Mesenchymal stem cell (in vitro differentiated cells and primary cell): ENCODE measurements at regions not wholly inside any gene's neighbourhood (a gene's known extent, or its start where the extent isn't known, plus 50 kb on each side); places are given as distances from the start of the nearest gene placed in this dataset.

Experiments
- DNase-seq: peaks from one replicate; pipeline ENCODE4 v3.0.0-alpha.2; 2013
- H2AFZ ChIP-seq: one replicate; pipeline ENCODE4 v1.6.1; 2013; ENCODE audit warnings: low read depth, mild to moderate bottlenecking, control low read depth, inconsistent platforms, low read length, moderate library complexity
- H2AK5ac ChIP-seq: 2 replicates; pipeline ENCODE4 v1.6.1; 2013; ENCODE audit warnings: low read length, moderate library complexity, mild to moderate bottlenecking, inconsistent platforms; ENCODE audit not compliant: severe bottlenecking
- H2BK120ac ChIP-seq: one replicate; pipeline ENCODE4 v1.6.1; 2013; ENCODE audit warnings: low read depth, mild to moderate bottlenecking, inconsistent platforms, low read length, moderate library complexity
- H2BK12ac ChIP-seq, 2 experiments: one replicate each; pipeline ENCODE4 v1.6.1; 2013; ENCODE audit warnings: inconsistent platforms in 2 of 2, low read length in 2 of 2, mild to moderate bottlenecking in 2 of 2, moderate library complexity in 2 of 2, control low read depth in 1 of 2
- H2BK15ac ChIP-seq: one replicate; pipeline ENCODE4 v1.6.1; 2013; ENCODE audit warnings: mild to moderate bottlenecking, low read depth, inconsistent platforms; ENCODE audit not compliant: poor library complexity, severe bottlenecking
- H2BK5ac ChIP-seq: 2 replicates; pipeline ENCODE4 v1.6.1; 2013; ENCODE audit warnings: low read depth, mild to moderate bottlenecking, low read length, control low read depth, inconsistent platforms; ENCODE audit not compliant: poor library complexity, severe bottlenecking
- H3K14ac ChIP-seq, 2 experiments: one replicate each; pipeline ENCODE4 v1.6.1; 2013; ENCODE audit warnings: inconsistent platforms in 2 of 2, low read length in 2 of 2, control low read depth in 1 of 2, mild to moderate bottlenecking in 1 of 2, moderate library complexity in 1 of 2
- H3K18ac ChIP-seq, 2 experiments: one replicate each; pipeline ENCODE4 v1.6.1; 2013; ENCODE audit warnings: inconsistent platforms in 2 of 2, low read length in 2 of 2, control low read depth in 1 of 2, low read depth in 1 of 2, mild to moderate bottlenecking in 1 of 2
- H3K23ac ChIP-seq, 2 experiments: one replicate each; pipeline ENCODE4 v1.6.1; 2013; ENCODE audit warnings: inconsistent platforms in 2 of 2, low read length in 2 of 2, mild to moderate bottlenecking in 2 of 2, moderate library complexity in 2 of 2, control low read depth in 1 of 2
- H3K27ac ChIP-seq: 2 replicates; pipeline ENCODE4 v1.5.1; 2013; ENCODE audit warnings: mild to moderate bottlenecking, moderate library complexity, low read length, control low read depth, inconsistent platforms; ENCODE audit not compliant: poor library complexity, severe bottlenecking
- H3K27me3 ChIP-seq, 2 experiments: 2 replicates each; pipeline versions ENCODE4 v1.6.1 to v1.7.0; 2013; ENCODE audit warnings: low read length in 2 of 2, mild to moderate bottlenecking in 2 of 2, moderate library complexity in 2 of 2, control low read depth in 1 of 2, inconsistent platforms in 1 of 2; ENCODE audit not compliant: control insufficient read depth in 1 of 2, insufficient read depth in 1 of 2
- H3K36me3 ChIP-seq, 2 experiments: 2 replicates each; pipeline versions ENCODE4 v1.6.1 to v1.7.0; 2013; ENCODE audit warnings: low read length in 2 of 2, control low read depth in 1 of 2, inconsistent platforms in 1 of 2, low read depth in 1 of 2, mild to moderate bottlenecking in 1 of 2; ENCODE audit not compliant: insufficient read depth in 2 of 2, control insufficient read depth in 1 of 2
- H3K4ac ChIP-seq, 2 experiments: one replicate each; pipeline ENCODE4 v1.6.1; 2013; ENCODE audit warnings: inconsistent platforms in 2 of 2, low read length in 2 of 2, mild to moderate bottlenecking in 2 of 2, moderate library complexity in 2 of 2, control low read depth in 1 of 2, low read depth in 1 of 2
- H3K4me1 ChIP-seq: 2 replicates; pipeline ENCODE4 v1.6.1; 2013; ENCODE audit warnings: low read depth, low read length, control low read depth; ENCODE audit not compliant: control insufficient read depth, insufficient read depth
- H3K4me2 ChIP-seq: 2 replicates; pipeline ENCODE4 v1.6.1; 2013; ENCODE audit warnings: low read length, mild to moderate bottlenecking, inconsistent platforms; ENCODE audit not compliant: poor library complexity, severe bottlenecking
- H3K4me3 ChIP-seq, 2 experiments: 2 replicates each; pipeline versions ENCODE4 v1.5.1 to v1.7.0; 2013; ENCODE audit warnings: low read length in 2 of 2, mild to moderate bottlenecking in 2 of 2, control low read depth in 1 of 2, low read depth in 1 of 2; ENCODE audit not compliant: insufficient read depth in 1 of 2
- H3K79me1 ChIP-seq: replicated peaks from 2 replicates; pipeline ENCODE4 v1.6.1; 2013; ENCODE audit warnings: mild to moderate bottlenecking, control low read depth, low read length, inconsistent platforms; ENCODE audit not compliant: poor library complexity, severe bottlenecking
- H3K9ac ChIP-seq: 2 replicates; pipeline ENCODE4 v1.7.0; 2013; ENCODE audit warnings: mild to moderate bottlenecking, low read length, moderate library complexity
- H3K9me3 ChIP-seq: 2 replicates; pipeline ENCODE4 v1.7.0; 2013; ENCODE audit warnings: mild to moderate bottlenecking, low read length; ENCODE audit not compliant: control insufficient read depth
- H4K8ac ChIP-seq: one replicate; pipeline ENCODE4 v1.6.1; 2013; ENCODE audit warnings: inconsistent platforms, mild to moderate bottlenecking, low read length, moderate library complexity
- H4K91ac ChIP-seq: one replicate; pipeline ENCODE4 v1.6.1; 2013; ENCODE audit warnings: mild to moderate bottlenecking, low read length, inconsistent platforms
- WGBS: methylation state at CpG from one replicate; pipeline ENCODE4 v1.1.7; 2013; ENCODE audit warnings: mixed read lengths; 5-methylcytosine and 5-hydroxymethylcytosine counted together

- H3K27ac ChIP-seq = no peak overlapping the region
- WGBS = 58% methylated on average over 2 of the region's 2 CpGs
These were observed 133.7 kb upstream of the CTTNBP2NL start for GRCh38 chr1:112262316-112262715.

GRCh38 chr1:112263042-112263441 lies 133.0 kb upstream of the CTTNBP2NL start:
- H4K91ac ChIP-seq = no peak overlapping the region
- no peak overlapping the region for H2AK5ac ChIP-seq
- peak overlapping the region in 1 of 2 experiments; percentile 43 for H2BK12ac ChIP-seq
- H3K36me3 ChIP-seq = no peaks in the 10 kb centered on the region
- no peak overlapping the region for H2BK120ac ChIP-seq
- no peak overlapping the region for H4K8ac ChIP-seq
- no peak overlapping the region for H3K27ac ChIP-seq
- no peak overlapping the region for H3K14ac ChIP-seq
- H2BK15ac ChIP-seq = no peak overlapping the region
- no peak overlapping the region for H2BK5ac ChIP-seq
- H3K4ac ChIP-seq = peak overlapping the region in 1 of 2 experiments; percentile 62
- no peak overlapping the region for H3K4me3 ChIP-seq
- peaks cover 0 to 9% of the 10 kb centered on the region in 2 experiments for H3K27me3 ChIP-seq
- no peak overlapping the region for H3K9ac ChIP-seq
- no peak overlapping the region for H3K4me2 ChIP-seq
- H2AFZ ChIP-seq = no peak overlapping the region
- H3K9me3 ChIP-seq = no peaks in the 10 kb centered on the region
- no peak overlapping the region for H3K23ac ChIP-seq
- no peak for DNase-seq
- H3K79me1 ChIP-seq = no peaks in the 10 kb centered on the region
- 49% methylated on average over 6 of the region's 6 CpGs for WGBS
- H3K4me1 ChIP-seq = no peaks in the 10 kb centered on the region
- peak overlapping the region in 1 of 2 experiments; percentile 44 for H3K18ac ChIP-seq

More at GRCh38 chr1:112262316-112262715, 133.7 kb upstream of the CTTNBP2NL start:
- H3K27me3 ChIP-seq = peaks cover 0 to 6% of the 10 kb centered on the region in 2 experiments
- peak overlapping the region; percentile 0 to 97 for H2BK12ac ChIP-seq
- H3K4ac ChIP-seq = peak overlapping the region in 1 of 2 experiments; percentile 70
- no peaks in the 10 kb centered on the region for H3K36me3 ChIP-seq
- peak overlapping the region in 1 of 2 experiments; percentile 74 for H3K14ac ChIP-seq
- no peak overlapping the region for H2AK5ac ChIP-seq
- no peak overlapping the region for H3K4me2 ChIP-seq
- no peak overlapping the region for H2AFZ ChIP-seq
- no peak overlapping the region for H4K91ac ChIP-seq
- no peak overlapping the region for H3K4me3 ChIP-seq
- DNase-seq = no peak
- H3K18ac ChIP-seq = peak overlapping the region; percentile 16 to 88
- no peak overlapping the region for H2BK120ac ChIP-seq
- no peaks in the 10 kb centered on the region for H3K4me1 ChIP-seq
- peak overlapping the region; percentile 0 for H4K8ac ChIP-seq
- H3K9ac ChIP-seq = no peak overlapping the region
- H2BK5ac ChIP-seq = no peak overlapping the region
- no peaks in the 10 kb centered on the region for H3K9me3 ChIP-seq
- H2BK15ac ChIP-seq = no peak overlapping the region
- H3K79me1 ChIP-seq = no peaks in the 10 kb centered on the region
- no peak overlapping the region for H3K23ac ChIP-seq

GRCh38 chr1:112263453-112263852 lies 132.6 kb upstream of the CTTNBP2NL start:
- Histone ChIP-seq H2BK5ac (no peak overlapping the region), H3K4me1 (no peaks in the 10 kb centered on the region), H2AFZ (no peak overlapping the region), H2BK12ac (no peak overlapping the region), H3K23ac (no peak overlapping the region), H3K9ac (peak overlapping the region; percentile 33), H2BK15ac (no peak overlapping the region), H3K4me2 (no peak overlapping the region), H4K8ac (no peak overlapping the region), H3K4ac (no peak overlapping the region), H2BK120ac (no peak overlapping the region), H3K27me3 (peaks cover 0 to 9% of the 10 kb centered on the region in 2 experiments), H3K79me1 (no peaks in the 10 kb centered on the region), H3K14ac (no peak overlapping the region), H3K36me3 (no peaks in the 10 kb centered on the region), H3K9me3 (no peaks in the 10 kb centered on the region), H4K91ac (no peak overlapping the region), H3K4me3 (no peak overlapping the region), H3K18ac (no peak overlapping the region), H3K27ac (no peak overlapping the region), H2AK5ac (no peak overlapping the region)
- peak; percentile 94 for DNase-seq
- 13% methylated on average over 1 of the region's 1 CpG for WGBS

- no peaks in the 10 kb centered on the region for H3K9me3 ChIP-seq
These were observed 132.0 kb upstream of the CTTNBP2NL start for GRCh38 chr1:112264010-112264409.

More at GRCh38 chr1:112264010-112264409, 132.0 kb upstream of the CTTNBP2NL start:
- Histone ChIP-seq H3K36me3 (no peaks in the 10 kb centered on the region), H3K4ac (peak overlapping the region; percentile 55 to 83), H2AFZ (no peak overlapping the region), H2BK5ac (no peak overlapping the region), H2BK12ac (peak overlapping the region; percentile 9 to 59), H3K23ac (no peak overlapping the region), H3K4me3 (peak overlapping the region in 1 of 2 experiments; percentile 9), H3K79me1 (no peaks in the 10 kb centered on the region), H2AK5ac (no peak overlapping the region), H3K14ac (peak overlapping the region in 1 of 2 experiments; percentile 70), H3K27ac (no peak overlapping the region), H3K27me3 (peaks cover 0 to 9% of the 10 kb centered on the region in 2 experiments), H2BK120ac (peak overlapping the region; percentile 65), H4K8ac (peak overlapping the region; percentile 19), H3K9ac (peak overlapping the region; percentile 33), H4K91ac (peak overlapping the region; percentile 80), H3K4me2 (no peak overlapping the region), H3K4me1 (no peaks in the 10 kb centered on the region), H2BK15ac (no peak overlapping the region), H3K18ac (peak overlapping the region; percentile 77 to 81)
- DNase-seq = peak; percentile 68
- 29% methylated on average over 7 of the region's 7 CpGs for WGBS
